WTC11 (cell line): ENCODE measurements at regions not wholly inside any gene's neighbourhood (a gene's known extent, or its start where the extent isn't known, plus 50 kb on each side); places are given as distances from the start of the nearest gene placed in this dataset.

Experiments used
- CREM ChIP-seq: sonication (generic); formaldehyde crosslinking; IDR thresholded peaks from 2 replicates; pipeline ENCODE4 v1.8.1; 2022; ENCODE audit warnings: mild to moderate bottlenecking, missing genetic modification reagents, moderate library complexity
- CTCF ChIP-seq: fragments of 200-600 bp; IDR thresholded peaks from 2 replicates; pipeline ENCODE4 v1.8.0; 2022; ENCODE audit warnings: antibody characterized with exemption
- FOXP1 ChIP-seq: sonication (generic); formaldehyde crosslinking; IDR thresholded peaks from 2 replicates; pipeline ENCODE4 v1.8.0; 2022; ENCODE audit warnings: missing genetic modification reagents, mild to moderate bottlenecking, moderate library complexity, borderline replicate concordance
- KAT7 ChIP-seq: sonication (generic); formaldehyde crosslinking; IDR thresholded peaks from 2 replicates; pipeline ENCODE4 v1.8.1; 2023; ENCODE audit warnings: missing genetic modification reagents, mild to moderate bottlenecking, borderline replicate concordance
- MAX ChIP-seq: sonication (generic); formaldehyde crosslinking; IDR thresholded peaks from 2 replicates; pipeline ENCODE4 v1.8.0; 2022; ENCODE audit warnings: mild to moderate bottlenecking, missing genetic modification reagents
- NFE2L1 ChIP-seq: sonication (generic); formaldehyde crosslinking; IDR thresholded peaks from 2 replicates; pipeline ENCODE4 v1.8.1; 2023; ENCODE audit warnings: missing genetic modification reagents
- NR2C2 ChIP-seq: sonication (generic); formaldehyde crosslinking; IDR thresholded peaks from 2 replicates; pipeline ENCODE4 v1.8.0; 2022; ENCODE audit warnings: mild to moderate bottlenecking, missing genetic modification reagents
- TCF7 ChIP-seq: sonication (generic); formaldehyde crosslinking; IDR thresholded peaks from 2 replicates; pipeline ENCODE4 v1.8.0; 2022; ENCODE audit warnings: mild to moderate bottlenecking, low read depth, missing genetic modification reagents, moderate library complexity
- USF1 ChIP-seq: sonication (generic); formaldehyde crosslinking; IDR thresholded peaks from 2 replicates; pipeline ENCODE4 v1.8.0; 2022; ENCODE audit warnings: mild to moderate bottlenecking, missing genetic modification reagents
- ZNF416 ChIP-seq: fragments of 250-450 bp; sonication (Bioruptor Pico); IDR thresholded peaks from 2 replicates; pipeline ENCODE4 v1.9.0; 2021; ENCODE audit warnings: mild to moderate bottlenecking, inconsistent platforms
- TF ChIP-seq, protein P1 (sequence below): fragments of 250-450 bp; sonication (Bioruptor Pico); IDR thresholded peaks from 2 replicates; pipeline ENCODE4 v1.9.0; 2021; ENCODE audit warnings: mild to moderate bottlenecking
- TF ChIP-seq, protein P2 (sequence below): sonication (generic); formaldehyde crosslinking; IDR thresholded peaks from 2 replicates; pipeline ENCODE4 v1.8.0; 2023; ENCODE audit warnings: missing genetic modification reagents
- TF ChIP-seq, protein P3 (sequence below): fragments of 250-450 bp; sonication (Bioruptor Pico); IDR thresholded peaks from 2 replicates; pipeline ENCODE4 v1.9.0; 2021; ENCODE audit warnings: mild to moderate bottlenecking, borderline replicate concordance

DNA sequence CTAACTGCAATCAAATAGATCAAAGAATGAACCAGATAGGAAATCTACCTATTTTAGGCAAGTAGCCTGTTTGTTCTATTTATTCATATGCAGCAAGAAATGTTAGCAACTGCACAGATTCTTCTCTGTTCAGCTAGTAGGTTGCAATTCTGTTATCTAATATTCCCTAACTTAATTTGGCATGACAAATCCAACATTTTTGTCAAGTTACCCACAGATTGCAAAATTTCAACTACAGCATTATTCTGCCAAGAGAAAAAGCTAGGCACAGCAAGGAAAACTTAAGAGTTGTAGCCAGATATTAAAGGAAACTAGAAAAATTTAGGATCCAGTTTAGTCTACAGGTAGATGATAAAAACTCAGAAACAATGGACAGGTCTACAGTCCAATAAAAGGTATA is 104.4 kb upstream of the SYNCRIP start:
- TF ChIP-seq CTCF (no peak), NFE2L1 (CRISPR knock-in tag) (no peak), TCF7 (CRISPR knock-in tag) (no peak), CREM (CRISPR knock-in tag) (no peak), NR2C2 (CRISPR knock-in tag) (no peak), ZNF416 (no peak), MAX (no peak), KAT7 (CRISPR knock-in tag) (no peak), USF1 (no peak), FOXP1 (CRISPR knock-in tag) (no peak)
- TF ChIP-seq, protein P1, sequence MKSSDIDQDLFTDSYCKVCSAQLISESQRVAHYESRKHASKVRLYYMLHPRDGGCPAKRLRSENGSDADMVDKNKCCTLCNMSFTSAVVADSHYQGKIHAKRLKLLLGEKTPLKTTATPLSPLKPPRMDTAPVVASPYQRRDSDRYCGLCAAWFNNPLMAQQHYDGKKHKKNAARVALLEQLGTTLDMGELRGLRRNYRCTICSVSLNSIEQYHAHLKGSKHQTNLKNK (CRISPR knock-in tag) = no peak
- TF ChIP-seq, protein P2, sequence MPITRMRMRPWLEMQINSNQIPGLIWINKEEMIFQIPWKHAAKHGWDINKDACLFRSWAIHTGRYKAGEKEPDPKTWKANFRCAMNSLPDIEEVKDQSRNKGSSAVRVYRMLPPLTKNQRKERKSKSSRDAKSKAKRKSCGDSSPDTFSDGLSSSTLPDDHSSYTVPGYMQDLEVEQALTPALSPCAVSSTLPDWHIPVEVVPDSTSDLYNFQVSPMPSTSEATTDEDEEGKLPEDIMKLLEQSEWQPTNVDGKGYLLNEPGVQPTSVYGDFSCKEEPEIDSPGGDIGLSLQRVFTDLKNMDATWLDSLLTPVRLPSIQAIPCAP (CRISPR knock-in tag) = no peak
- TF ChIP-seq, protein P3, sequence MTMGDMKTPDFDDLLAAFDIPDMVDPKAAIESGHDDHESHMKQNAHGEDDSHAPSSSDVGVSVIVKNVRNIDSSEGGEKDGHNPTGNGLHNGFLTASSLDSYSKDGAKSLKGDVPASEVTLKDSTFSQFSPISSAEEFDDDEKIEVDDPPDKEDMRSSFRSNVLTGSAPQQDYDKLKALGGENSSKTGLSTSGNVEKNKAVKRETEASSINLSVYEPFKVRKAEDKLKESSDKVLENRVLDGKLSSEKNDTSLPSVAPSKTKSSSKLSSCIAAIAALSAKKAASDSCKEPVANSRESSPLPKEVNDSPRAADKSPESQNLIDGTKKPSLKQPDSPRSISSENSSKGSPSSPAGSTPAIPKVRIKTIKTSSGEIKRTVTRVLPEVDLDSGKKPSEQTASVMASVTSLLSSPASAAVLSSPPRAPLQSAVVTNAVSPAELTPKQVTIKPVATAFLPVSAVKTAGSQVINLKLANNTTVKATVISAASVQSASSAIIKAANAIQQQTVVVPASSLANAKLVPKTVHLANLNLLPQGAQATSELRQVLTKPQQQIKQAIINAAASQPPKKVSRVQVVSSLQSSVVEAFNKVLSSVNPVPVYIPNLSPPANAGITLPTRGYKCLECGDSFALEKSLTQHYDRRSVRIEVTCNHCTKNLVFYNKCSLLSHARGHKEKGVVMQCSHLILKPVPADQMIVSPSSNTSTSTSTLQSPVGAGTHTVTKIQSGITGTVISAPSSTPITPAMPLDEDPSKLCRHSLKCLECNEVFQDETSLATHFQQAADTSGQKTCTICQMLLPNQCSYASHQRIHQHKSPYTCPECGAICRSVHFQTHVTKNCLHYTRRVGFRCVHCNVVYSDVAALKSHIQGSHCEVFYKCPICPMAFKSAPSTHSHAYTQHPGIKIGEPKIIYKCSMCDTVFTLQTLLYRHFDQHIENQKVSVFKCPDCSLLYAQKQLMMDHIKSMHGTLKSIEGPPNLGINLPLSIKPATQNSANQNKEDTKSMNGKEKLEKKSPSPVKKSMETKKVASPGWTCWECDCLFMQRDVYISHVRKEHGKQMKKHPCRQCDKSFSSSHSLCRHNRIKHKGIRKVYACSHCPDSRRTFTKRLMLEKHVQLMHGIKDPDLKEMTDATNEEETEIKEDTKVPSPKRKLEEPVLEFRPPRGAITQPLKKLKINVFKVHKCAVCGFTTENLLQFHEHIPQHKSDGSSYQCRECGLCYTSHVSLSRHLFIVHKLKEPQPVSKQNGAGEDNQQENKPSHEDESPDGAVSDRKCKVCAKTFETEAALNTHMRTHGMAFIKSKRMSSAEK (CRISPR knock-in tag) = no peak
